Gastrocnemius medialis (tissue), 4 donors: ENCODE measurements at regions not wholly inside any gene's neighbourhood (a gene's known extent, or its start where the extent isn't known, plus 50 kb on each side); places are given as distances from the start of the nearest gene placed in this dataset.
"Not testable (repeated sequence)": the region's sequence is repeated elsewhere in the genome, so short reads cannot be mapped to it uniquely, and the experiment has no call there.

Experiments used
- ATAC-seq, 2 donors: fragments of 150-250 bp; one replicate each; pipeline ENCODE4 v1.9.1; 2016
- DNase-seq, 2 donors: peaks; one replicate each; pipeline ENCODE4 v3.0.0-alpha.2; 2019
- H3K27ac ChIP-seq, 4 donors: fragments of 200-600 bp; sonication (generic); 1 replicate in 1 of 4; 2 replicates in 3 of 4; pipeline ENCODE4 v1.5.1; 2016 to 2018; ENCODE audit warnings: mild to moderate bottlenecking in 2 of 4, moderate library complexity in 1 of 4
- H3K27me3 ChIP-seq, 3 donors: fragments of 200-600 bp; sonication (generic) in 2 of 3; 1 replicate in 1 of 3; 2 replicates in 2 of 3; pipeline versions ENCODE4 v1.5.1 to v1.6.0; 2016 to 2019; ENCODE audit warnings: mild to moderate bottlenecking in 1 of 3, moderate library complexity in 1 of 3
- H3K36me3 ChIP-seq, 2 donors: fragments of 200-600 bp; sonication (generic) in 1 of 2; one replicate each; pipeline ENCODE4 v1.5.1; 2017 to 2018
- H3K4me1 ChIP-seq, 2 donors: fragments of 200-600 bp; sonication (generic) in 1 of 2; one replicate each; pipeline ENCODE4 v1.5.1; 2016 to 2017; ENCODE audit warnings: mild to moderate bottlenecking in 2 of 2
- H3K4me3 ChIP-seq, 4 donors: fragments of 200-600 bp; sonication (generic) in 3 of 4; 1 replicate in 1 of 4; 2 replicates in 3 of 4; pipeline ENCODE4 v1.5.1; 2016 to 2019; ENCODE audit warnings: mild to moderate bottlenecking in 2 of 4
- H3K9me3 ChIP-seq, 3 donors: fragments of 200-600 bp; sonication (generic) in 2 of 3; 1 replicate in 1 of 3; 2 replicates in 2 of 3; pipeline ENCODE4 v1.5.1; 2016 to 2019
- CTCF ChIP-seq, 5 experiments: fragments of 450-650 bp in 3 of 5; fragments of 200-600 bp in 2 of 5; sonication (generic) in 2 of 5; IDR thresholded peaks in 4 of 5; conservative IDR thresholded peaks in 1 of 5; 1 replicate in 4 of 5; 2 replicates in 1 of 5; pipeline ENCODE4 v1.5.1; 2016 to 2019; ENCODE audit warnings: antibody characterized with exemption in 5 of 5, mild to moderate bottlenecking in 3 of 5, moderate library complexity in 3 of 5
- POLR2A ChIP-seq, 2 donors: fragments of 450-650 bp; IDR thresholded peaks; one replicate each; pipeline ENCODE4 v1.6.1; 2017; ENCODE audit warnings: antibody characterized with exemption in 2 of 2, mild to moderate bottlenecking in 2 of 2, moderate library complexity in 2 of 2
- in situ Hi-C, 4 donors: fragments of 200-750 bp; cut with MboI; loops; one replicate each; pipeline versions ENCODE4 v1.15.0 to v1.8.0; 2017; ENCODE audit warnings: low sequenced_read_pairs in 4 of 4
- intact Hi-C: fragments of 100-400 bp; cut with DNase I; formaldehyde crosslinking; loops from one replicate; pipeline ENCODE4 v1.15.1; 2023; ENCODE audit warnings: low total_unique reads

- ATAC-seq: no peak
- intact Hi-C loops: no loop called here
- H3K27me3 ChIP-seq: no peaks in the 10 kb centered on the region
- no peak for DNase-seq
- H3K4me1 ChIP-seq: no peaks in the 10 kb centered on the region
- no peak overlapping the region for H3K27ac ChIP-seq
- no peaks in the 10 kb centered on the region for H3K9me3 ChIP-seq
- no peaks in the 10 kb centered on the region for H3K36me3 ChIP-seq
- in situ Hi-C loops: no loop called here
- TF ChIP-seq POLR2A (IDR thresholded peaks at IDR 0.05) (no peak), CTCF (IDR thresholded peaks at IDR 0.05 in 4 of 5, conservative IDR thresholded peaks at IDR 0.05 in 1 of 5) (no peak)
- no peak overlapping the region for H3K4me3 ChIP-seq
These were observed 237.6 kb upstream of the SETMAR start for GRCh38 chr3:4065554-4065953.

GRCh38 chr3:4067893-4068292 is 235.3 kb upstream of the SETMAR start:
- TF ChIP-seq CTCF (IDR thresholded peaks at IDR 0.05 in 4 of 5, conservative IDR thresholded peaks at IDR 0.05 in 1 of 5) (no peak), POLR2A (IDR thresholded peaks at IDR 0.05) (no peak)
- intact Hi-C loops: no loop called here

GRCh38 chr3:4069796-4070195 is 233.4 kb upstream of the SETMAR start:
- Histone ChIP-seq H3K36me3 (no peaks in the 10 kb centered on the region), H3K27me3 (no peaks in the 10 kb centered on the region), H3K4me3 (no peak overlapping the region), H3K27ac (no peak overlapping the region), H3K9me3 (no peaks in the 10 kb centered on the region), H3K4me1 (no peaks in the 10 kb centered on the region)
- in situ Hi-C loops (no loop called here), intact Hi-C loops (no loop called here)
- ATAC-seq (no peak), DNase-seq (no peak)
- TF ChIP-seq CTCF (IDR thresholded peaks at IDR 0.05 in 4 of 5, conservative IDR thresholded peaks at IDR 0.05 in 1 of 5) (no peak), POLR2A (IDR thresholded peaks at IDR 0.05) (no peak)

More at GRCh38 chr3:4067893-4068292, 235.3 kb upstream of the SETMAR start:
- in situ Hi-C loops: no loop called here
- Histone ChIP-seq H3K36me3 (no peaks in the 10 kb centered on the region), H3K4me3 (no peak overlapping the region), H3K9me3 (no peaks in the 10 kb centered on the region), H3K4me1 (no peaks in the 10 kb centered on the region), H3K27ac (no peak overlapping the region), H3K27me3 (no peaks in the 10 kb centered on the region)
- ATAC-seq (no peak), DNase-seq (no peak)

- Histone ChIP-seq H3K36me3 (no peaks in the 10 kb centered on the region), H3K4me3 (no peak overlapping the region), H3K27ac (no peak overlapping the region), H3K4me1 (no peaks in the 10 kb centered on the region), H3K9me3 (no peaks in the 10 kb centered on the region), H3K27me3 (no peaks in the 10 kb centered on the region)
- no peak for TF ChIP-seq POLR2A (IDR thresholded peaks at IDR 0.05)
- TF ChIP-seq CTCF (IDR thresholded peaks at IDR 0.05 in 4 of 5, conservative IDR thresholded peaks at IDR 0.05 in 1 of 5): no peak
- ATAC-seq (no peak), DNase-seq (no peak)
- intact Hi-C loops (no loop called here), in situ Hi-C loops (no loop called here)
These were observed 231.5 kb upstream of the SETMAR start for GRCh38 chr3:4071481-4072184.

GRCh38 chr3:4077278-4077677 is 225.9 kb upstream of the SETMAR start:
- H3K27me3 ChIP-seq, H3K27ac ChIP-seq, ATAC-seq, H3K4me3 ChIP-seq, intact Hi-C loops, H3K36me3 ChIP-seq, H3K4me1 ChIP-seq, DNase-seq, H3K9me3 ChIP-seq, in situ Hi-C loops: not testable (repeated sequence)
